Tibial artery (tissue), 4 donors: ENCODE measurements at regions not wholly inside any gene's neighbourhood (a gene's known extent, or its start where the extent isn't known, plus 50 kb on each side); places are given as distances from the start of the nearest gene placed in this dataset.

Source experiments
- DNase-seq, 2 donors: peaks; one replicate each; pipeline ENCODE4 v3.0.0-alpha.2; 2019
- H3K27ac ChIP-seq, 2 donors: fragments of 200-600 bp; sonication (generic) in 1 of 2; 1 replicate in 1 of 2; 2 replicates in 1 of 2; pipeline ENCODE4 v1.5.1; 2018 to 2019; ENCODE audit warnings: mild to moderate bottlenecking in 1 of 2
- H3K27me3 ChIP-seq, 2 donors: fragments of 200-600 bp; sonication (generic) in 1 of 2; one replicate each; pipeline versions ENCODE4 v1.5.1 to v1.6.0; 2016 to 2019
- H3K36me3 ChIP-seq, 3 donors: fragments of 200-600 bp; sonication (generic) in 2 of 3; one replicate each; pipeline ENCODE4 v1.5.1; 2016 to 2019; ENCODE audit warnings: mild to moderate bottlenecking in 2 of 3
- H3K4me1 ChIP-seq, 4 donors: fragments of 200-600 bp; sonication (generic) in 2 of 4; 1 replicate in 3 of 4; 2 replicates in 1 of 4; pipeline ENCODE4 v1.5.1; 2016 to 2019
- H3K4me3 ChIP-seq, 2 donors: fragments of 200-600 bp; sonication (generic) in 1 of 2; 1 replicate in 1 of 2; 2 replicates in 1 of 2; pipeline ENCODE4 v1.5.1; 2018 to 2019; ENCODE audit warnings: mild to moderate bottlenecking in 2 of 2
- H3K9me3 ChIP-seq, 3 donors: fragments of 200-600 bp; sonication (generic) in 1 of 3; one replicate each; pipeline ENCODE4 v1.5.1; 2016 to 2019
- CTCF ChIP-seq, 2 experiments: fragments of 200-600 bp in 1 of 2; fragments of 450-650 bp in 1 of 2; IDR thresholded peaks; one replicate each; pipeline ENCODE4 v1.5.1; 2017 to 2019; ENCODE audit warnings: antibody characterized with exemption in 2 of 2, mild to moderate bottlenecking in 1 of 2, moderate library complexity in 1 of 2
- intact Hi-C: fragments of 100-400 bp; cut with DNase I; formaldehyde crosslinking; loops from one replicate; pipeline ENCODE4 v1.15.0; 2023; ENCODE audit warnings: low total_unique reads

GRCh38 chr1:212218911-212219310 lies 66.3 kb upstream of the PPP2R5A start:
- H3K27ac ChIP-seq, result no peak overlapping the region
- intact Hi-C loops, result no loop called here
- no peaks in the 10 kb centered on the region for H3K4me1 ChIP-seq
- DNase-seq, result no peak
- H3K9me3 ChIP-seq, result no peaks in the 10 kb centered on the region
- no peak overlapping the region for H3K4me3 ChIP-seq
- TF ChIP-seq CTCF (IDR thresholded peaks at IDR 0.05), result no peak
- no peaks in the 10 kb centered on the region for H3K36me3 ChIP-seq
- no peaks in the 10 kb centered on the region for H3K27me3 ChIP-seq

- intact Hi-C loops, result no loop called here
- H3K4me3 ChIP-seq, result no peak overlapping the region
- TF ChIP-seq CTCF (IDR thresholded peaks at IDR 0.05), result no peak
- no peaks in the 10 kb centered on the region for H3K36me3 ChIP-seq
- no peak overlapping the region for H3K27ac ChIP-seq
- no peaks in the 10 kb centered on the region for H3K4me1 ChIP-seq
- no peak for DNase-seq
- no peaks in the 10 kb centered on the region for H3K27me3 ChIP-seq
- no peaks in the 10 kb centered on the region for H3K9me3 ChIP-seq
Measured at GRCh38 chr1:212219679-212220463, 65.3 kb upstream of the PPP2R5A start.

GRCh38 chr1:212221801-212222200 lies 63.4 kb upstream of the PPP2R5A start:
- H3K27me3 ChIP-seq, result no peaks in the 10 kb centered on the region
- no peaks in the 10 kb centered on the region for H3K4me1 ChIP-seq
- H3K36me3 ChIP-seq, result no peaks in the 10 kb centered on the region
- H3K27ac ChIP-seq, result no peak overlapping the region
- no peaks in the 10 kb centered on the region for H3K9me3 ChIP-seq
- DNase-seq, result no peak
- intact Hi-C loops, result no loop called here
- TF ChIP-seq CTCF (IDR thresholded peaks at IDR 0.05), result no peak
- no peak overlapping the region for H3K4me3 ChIP-seq

- H3K27ac ChIP-seq, result no peak overlapping the region
- H3K27me3 ChIP-seq, result no peaks in the 10 kb centered on the region
- intact Hi-C loops, result no loop called here
- no peak for DNase-seq
- TF ChIP-seq CTCF (IDR thresholded peaks at IDR 0.05), result no peak
- no peaks in the 10 kb centered on the region for H3K4me1 ChIP-seq
- H3K9me3 ChIP-seq, result no peaks in the 10 kb centered on the region
- H3K36me3 ChIP-seq, result no peaks in the 10 kb centered on the region
- H3K4me3 ChIP-seq, result no peak overlapping the region
Measured at GRCh38 chr1:212224102-212224501, 61.1 kb upstream of the PPP2R5A start.

- H3K27ac ChIP-seq, result no peak overlapping the region
- intact Hi-C loops, result no loop called here
- no peak for TF ChIP-seq CTCF (IDR thresholded peaks at IDR 0.05)
- H3K4me1 ChIP-seq, result no peaks in the 10 kb centered on the region
- H3K27me3 ChIP-seq, result no peaks in the 10 kb centered on the region
- H3K36me3 ChIP-seq, result no peaks in the 10 kb centered on the region
- no peaks in the 10 kb centered on the region for H3K9me3 ChIP-seq
- H3K4me3 ChIP-seq, result no peak overlapping the region
- no peak for DNase-seq
Measured at GRCh38 chr1:212225416-212225815, 59.8 kb upstream of the PPP2R5A start.
